HG03066 (cell line): ENCODE measurements at regions not wholly inside any gene's neighbourhood (a gene's known extent, or its start where the extent isn't known, plus 50 kb on each side); places are given as distances from the start of the nearest gene placed in this dataset.

ENCODE experiments used
- ATAC-seq: cut with Tn5 transposase; IDR thresholded peaks from one replicate; pipeline ENCODE4 v1.9.1; 2021; ENCODE audit warnings: low read depth; ENCODE audit not compliant: unreplicated experiment

DNA sequence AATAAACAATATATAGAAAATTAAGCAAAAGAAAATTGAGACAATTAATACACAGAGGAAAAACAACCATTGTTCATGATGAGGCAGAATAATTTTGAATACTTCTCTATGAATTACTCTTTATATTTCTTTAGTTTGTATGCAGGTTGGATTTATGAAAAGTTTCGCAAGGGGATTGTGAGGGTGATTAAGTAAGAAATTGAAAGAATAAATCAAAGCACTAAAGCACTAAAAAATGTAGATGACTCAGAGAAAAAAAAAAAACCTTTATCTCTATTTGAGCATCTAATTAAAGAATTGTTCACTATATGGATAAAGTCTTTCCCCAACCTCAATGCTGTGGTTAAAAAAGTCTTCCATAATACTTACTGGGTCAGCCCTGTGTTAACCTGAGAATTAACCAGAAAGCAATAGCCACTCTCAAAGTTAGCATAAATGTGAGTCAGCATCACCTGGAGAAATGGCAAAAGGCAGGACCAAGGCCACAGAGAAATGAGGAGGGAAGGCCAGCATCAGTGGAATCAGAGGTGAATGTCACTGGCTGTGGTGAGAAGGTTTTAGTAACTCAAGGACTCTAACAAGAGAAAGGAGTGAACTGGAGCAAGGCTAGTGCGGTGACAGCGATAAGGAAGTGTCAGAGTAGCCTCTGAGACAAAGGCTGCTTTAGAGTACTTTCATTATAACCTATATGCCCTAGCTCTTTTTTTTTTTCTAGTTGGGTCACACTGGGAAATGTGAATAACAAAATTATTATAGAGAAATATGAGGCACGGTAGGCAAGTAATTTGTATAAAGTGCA is 310.4 kb downstream of the KCNC2 start:
- no peak for ATAC-seq

DNA sequence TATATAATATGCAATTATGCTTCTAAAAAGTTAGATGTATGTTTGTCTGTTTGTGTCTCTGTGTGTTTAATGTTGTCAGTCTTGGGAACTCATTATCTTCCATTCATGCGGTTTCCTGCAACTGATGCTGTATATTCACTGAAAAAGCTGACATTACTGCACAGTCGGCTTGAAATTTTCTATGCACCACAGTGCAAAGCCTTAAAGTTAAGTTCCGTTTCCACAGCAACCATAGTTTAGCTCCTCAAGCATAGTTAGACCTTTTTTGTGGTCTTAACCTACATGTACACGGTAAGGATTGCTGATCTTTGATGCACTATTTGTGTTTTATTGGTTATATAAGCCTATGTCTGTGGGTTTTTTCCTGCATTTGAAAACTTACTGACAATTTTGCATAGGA is 309.4 kb downstream of the KCNC2 start:
- ATAC-seq, result no peak

DNA sequence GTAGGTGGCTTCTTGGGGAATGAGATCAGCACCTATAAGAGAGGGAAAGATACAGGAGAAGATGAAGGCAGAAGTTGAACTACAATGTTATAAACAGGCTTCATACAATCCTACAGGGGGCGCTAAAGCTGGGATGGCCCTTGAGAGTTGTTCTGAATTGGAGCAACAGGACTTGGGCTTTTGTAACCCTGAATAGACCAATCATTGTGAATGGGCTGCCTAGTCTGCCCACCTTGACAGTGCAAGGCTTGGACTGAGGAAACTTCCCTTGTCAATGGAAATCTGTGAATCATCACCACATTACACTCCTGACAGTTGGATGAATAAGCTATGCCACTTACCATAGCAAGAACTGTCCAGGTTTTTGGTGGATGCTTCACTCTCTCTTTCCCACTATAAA is 306.1 kb downstream of the KCNC2 start:
- no peak for ATAC-seq

DNA sequence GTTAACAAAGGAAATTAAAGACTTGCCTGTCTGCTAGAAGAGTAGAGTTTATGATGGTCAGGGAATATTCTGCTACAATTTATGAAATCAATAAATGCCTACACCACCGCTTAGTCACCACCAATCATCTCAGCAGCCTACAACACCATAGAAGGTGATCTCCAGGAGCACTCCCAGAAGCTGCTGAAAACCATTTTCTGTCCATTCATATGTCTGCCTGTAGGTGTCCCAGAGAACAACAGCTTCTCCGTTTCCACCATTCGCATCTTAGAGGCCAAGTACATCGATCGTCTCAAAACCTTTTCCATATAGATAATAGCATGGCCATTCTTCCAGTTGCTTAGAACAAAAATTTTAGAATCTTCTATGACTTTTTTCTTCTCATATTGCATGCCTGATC is 303.4 kb downstream of the KCNC2 start:
- no peak for ATAC-seq

DNA sequence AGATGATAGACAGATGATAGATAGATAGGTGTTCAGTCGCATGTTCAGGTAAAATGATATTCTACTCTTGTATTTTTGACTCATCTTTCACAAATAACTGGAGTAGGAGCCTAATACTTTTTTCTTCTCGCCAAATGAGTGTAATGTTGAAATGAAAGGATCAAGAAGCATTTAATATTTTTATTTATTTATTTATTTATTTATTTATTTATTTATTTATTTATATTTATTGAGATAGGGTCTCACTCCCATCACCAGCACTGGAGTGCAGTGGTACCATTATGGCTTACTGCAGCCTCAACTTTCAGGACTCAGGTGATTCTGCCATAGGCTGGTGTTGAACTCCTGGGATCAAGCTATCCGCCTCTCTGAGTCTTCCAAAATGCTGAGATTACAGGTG is 298.8 kb downstream of the KCNC2 start:
- ATAC-seq, result no peak

- no peak for ATAC-seq
Measured at GRCh38 chr12:74914378-74914777, 295.3 kb downstream of the KCNC2 start.

GRCh38 chr12:74915718-74916117 is 293.9 kb downstream of the KCNC2 start:
- ATAC-seq, result no peak

DNA sequence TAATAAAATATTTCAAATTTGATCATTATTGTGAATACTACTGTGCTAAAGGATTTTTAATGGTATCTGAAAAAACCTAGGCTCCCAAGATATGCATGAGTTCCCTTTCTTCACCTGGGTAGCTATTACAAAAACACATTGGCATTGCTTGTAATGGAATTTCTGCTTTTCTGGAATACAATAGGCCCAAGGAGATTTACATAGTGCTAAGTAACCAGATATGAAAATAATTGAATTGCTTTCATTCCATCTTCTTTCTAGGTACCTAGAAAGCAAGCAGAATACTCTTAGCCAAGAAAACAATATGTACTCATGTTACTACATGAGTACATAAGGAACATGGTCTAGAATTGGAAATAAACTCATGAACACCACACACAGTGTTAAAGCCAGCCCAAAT is 291.9 kb downstream of the KCNC2 start:
- ATAC-seq, result no peak

- no peak for ATAC-seq
Measured at GRCh38 chr12:74918291-74918690, 291.3 kb downstream of the KCNC2 start.

DNA sequence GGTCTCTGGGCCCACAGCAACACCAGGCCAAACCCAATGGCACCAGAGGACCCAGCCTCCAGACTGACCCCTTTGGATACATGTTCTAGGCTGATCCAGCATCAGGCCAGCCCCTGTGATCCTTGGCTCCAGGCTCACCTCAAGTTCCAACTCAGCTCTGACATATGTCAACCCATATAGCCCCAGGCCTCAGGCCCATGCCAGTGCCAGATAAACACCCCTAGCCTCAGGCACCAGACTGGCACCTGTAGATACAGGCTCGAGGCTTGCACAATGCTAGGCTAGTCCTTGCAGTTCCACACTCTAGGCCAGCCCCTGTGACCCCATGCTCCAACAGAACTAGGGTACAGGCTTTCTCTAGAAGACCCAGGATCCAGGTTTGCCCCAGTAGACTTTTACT is 287.5 kb downstream of the KCNC2 start:
- ATAC-seq, result no peak

- no peak for ATAC-seq
Measured at GRCh38 chr12:74922642-74923041, 287.0 kb downstream of the KCNC2 start.

- no peak for ATAC-seq
Measured at GRCh38 chr12:74941670-74942069, 268.0 kb downstream of the KCNC2 start.

- no peak for ATAC-seq
Measured at GRCh38 chr12:74945771-74946198, 263.9 kb downstream of the KCNC2 start.

DNA sequence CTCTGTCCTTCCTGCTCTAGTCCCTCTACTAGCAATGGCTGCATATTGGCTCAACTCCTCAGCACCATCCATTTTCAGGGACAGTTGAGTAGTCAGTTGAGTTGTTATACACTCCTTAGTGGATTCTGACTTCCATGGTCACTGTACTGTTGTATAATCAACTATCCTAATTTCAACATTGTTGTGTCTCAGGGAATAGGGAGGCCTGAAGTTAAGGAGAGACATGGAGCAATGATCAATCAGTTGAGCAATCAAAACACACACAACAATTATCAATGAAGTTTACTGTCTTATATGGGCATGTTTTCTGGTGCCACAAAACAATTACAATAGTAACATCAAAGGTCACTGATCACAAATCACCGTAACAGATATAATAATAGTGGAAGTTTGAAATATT is 255.9 kb downstream of the KCNC2 start:
- ATAC-seq, result no peak

GRCh38 chr12:74957231-74957630 is 252.4 kb downstream of the KCNC2 start:
- ATAC-seq, result no peak

GRCh38 chr12:74957634-74958033 is 252.0 kb downstream of the KCNC2 start:
- ATAC-seq, result no peak

DNA sequence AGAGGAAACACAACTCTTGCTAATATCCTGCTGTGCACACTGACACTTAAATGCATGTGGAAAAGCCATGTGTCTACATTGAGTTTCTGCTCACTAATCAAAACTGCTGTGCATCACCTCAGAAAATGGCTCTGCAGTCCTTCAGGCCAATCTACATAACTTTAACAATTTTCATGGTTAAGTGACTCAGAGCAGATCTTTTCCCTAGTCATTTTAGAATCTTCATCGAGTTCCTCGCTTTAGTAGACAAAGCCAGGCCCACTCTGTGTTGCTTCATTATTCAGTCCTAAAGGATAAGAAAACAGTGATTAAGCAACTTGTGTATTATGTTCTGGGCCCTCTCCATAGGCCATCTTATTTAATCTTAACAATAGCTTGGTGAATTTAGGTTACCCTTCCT is 250.0 kb downstream of the KCNC2 start:
- no peak for ATAC-seq

- ATAC-seq, result no peak
Measured at GRCh38 chr12:74963304-74963703, 246.3 kb downstream of the KCNC2 start.

GRCh38 chr12:74963867-74964331 is 245.7 kb downstream of the KCNC2 start:
- no peak for ATAC-seq

DNA sequence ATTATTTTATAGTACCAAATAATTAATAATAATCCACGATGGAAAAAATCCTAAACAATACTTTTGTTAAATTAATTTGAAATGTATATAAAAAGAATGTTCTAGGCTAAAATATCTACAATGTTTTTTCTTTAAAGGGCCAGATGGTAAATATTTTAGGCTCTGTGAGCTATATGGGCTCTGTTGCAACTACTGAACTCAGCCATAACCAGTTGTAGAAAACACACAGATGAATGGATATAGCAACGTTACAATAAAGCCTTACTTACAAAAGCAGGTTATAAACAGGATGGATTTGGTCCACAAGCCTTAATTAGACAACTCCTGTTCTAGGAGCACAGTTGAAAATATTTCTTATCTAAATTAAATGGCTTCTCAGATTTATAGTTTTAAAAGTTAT is 245.2 kb downstream of the KCNC2 start:
- ATAC-seq, result no peak

DNA sequence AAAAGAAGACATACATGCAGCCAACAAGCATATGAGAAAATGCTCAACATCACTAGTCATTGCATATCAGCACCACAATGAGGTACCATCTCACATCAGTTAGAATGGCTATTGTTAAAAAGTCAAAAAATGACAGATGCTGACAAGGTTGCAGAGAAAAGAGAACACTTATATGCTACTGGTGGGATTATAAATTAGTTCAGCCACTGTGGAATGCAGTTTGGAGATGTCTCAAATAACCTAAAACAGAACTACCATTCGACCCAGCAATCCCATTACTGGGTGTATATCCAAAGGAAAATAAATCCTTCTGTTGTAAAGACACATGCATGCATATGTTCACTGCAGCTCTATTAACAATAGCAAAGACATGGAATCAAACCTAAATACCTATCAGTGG is 238.4 kb downstream of the KCNC2 start:
- ATAC-seq, result no peak

DNA sequence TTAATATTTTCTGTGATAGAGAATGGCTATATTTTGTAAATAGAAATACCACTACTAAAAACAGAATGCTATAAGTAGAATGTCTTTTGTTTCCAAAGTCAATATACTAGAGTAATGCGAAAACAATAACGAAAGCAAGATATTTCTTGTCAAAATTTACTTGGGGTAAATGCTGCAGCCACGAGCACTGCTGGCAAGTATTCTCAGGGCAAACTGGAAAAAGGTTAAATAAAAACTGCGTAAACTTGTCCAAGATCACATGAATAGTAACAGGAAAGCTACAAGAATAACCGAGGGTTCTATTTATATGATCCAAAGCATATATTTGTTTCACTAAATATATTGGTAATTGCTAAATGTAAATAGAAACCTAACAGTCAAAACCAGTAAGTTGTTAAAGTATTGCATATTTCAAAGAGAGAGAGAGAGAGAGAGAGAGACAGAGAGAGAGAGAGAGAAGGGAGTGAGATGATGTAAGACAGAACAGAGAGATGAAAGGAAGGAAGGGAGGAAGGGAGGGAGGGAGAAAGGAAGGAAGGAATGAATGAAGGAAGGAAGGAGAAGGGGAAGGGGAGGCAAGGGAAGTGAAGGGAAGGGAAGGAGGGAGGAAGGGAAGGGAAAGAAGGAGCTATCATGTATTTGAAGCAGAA is 231.7 kb downstream of the KCNC2 start:
- no peak for ATAC-seq
